GM23338 (cell line): ENCODE measurements at regions not wholly inside any gene's neighbourhood (a gene's known extent, or its start where the extent isn't known, plus 50 kb on each side); places are given as distances from the start of the nearest gene placed in this dataset.

Experiments
- EZH2 ChIP-seq: fragments of 200-600 bp; sonication (generic); IDR thresholded peaks from one replicate; pipeline ENCODE4 v1.8.0; 2017; ENCODE audit warnings: antibody characterized with exemption, mild to moderate bottlenecking, low read depth; ENCODE audit not compliant: unreplicated experiment
- TF ChIP-seq, protein P1 (sequence below), 2 experiments: fragments of 200-600 bp in 1 of 2; sonication (generic) in 1 of 2; conservative IDR thresholded peaks; 2 replicates each; pipeline versions ENCODE4 v1.5.1 to v1.6.1; 2016 to 2017; ENCODE audit warnings: antibody characterized with exemption in 2 of 2, low read depth in 2 of 2, mild to moderate bottlenecking in 2 of 2, moderate library complexity in 1 of 2

DNA sequence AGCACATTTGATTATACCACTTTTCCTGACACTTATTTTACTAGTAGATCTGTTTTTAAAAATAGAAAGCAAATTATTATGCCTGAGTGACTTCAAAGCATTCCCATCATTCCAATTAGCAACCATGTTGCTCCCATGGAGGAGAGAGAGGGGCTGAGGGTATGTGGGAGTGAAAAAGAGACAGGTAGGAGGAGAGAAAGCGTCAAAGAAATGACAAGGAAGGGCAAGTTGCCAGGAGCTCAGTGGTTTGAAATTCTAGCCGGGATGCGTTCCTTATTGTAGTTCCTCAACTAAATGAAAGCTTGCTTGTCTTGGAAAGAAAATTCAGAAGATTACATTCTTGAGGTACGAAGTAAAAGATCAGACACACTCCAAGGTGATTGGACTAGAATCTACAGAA is 92.4 kb upstream of the PKP2 start:
- TF ChIP-seq, protein P1, sequence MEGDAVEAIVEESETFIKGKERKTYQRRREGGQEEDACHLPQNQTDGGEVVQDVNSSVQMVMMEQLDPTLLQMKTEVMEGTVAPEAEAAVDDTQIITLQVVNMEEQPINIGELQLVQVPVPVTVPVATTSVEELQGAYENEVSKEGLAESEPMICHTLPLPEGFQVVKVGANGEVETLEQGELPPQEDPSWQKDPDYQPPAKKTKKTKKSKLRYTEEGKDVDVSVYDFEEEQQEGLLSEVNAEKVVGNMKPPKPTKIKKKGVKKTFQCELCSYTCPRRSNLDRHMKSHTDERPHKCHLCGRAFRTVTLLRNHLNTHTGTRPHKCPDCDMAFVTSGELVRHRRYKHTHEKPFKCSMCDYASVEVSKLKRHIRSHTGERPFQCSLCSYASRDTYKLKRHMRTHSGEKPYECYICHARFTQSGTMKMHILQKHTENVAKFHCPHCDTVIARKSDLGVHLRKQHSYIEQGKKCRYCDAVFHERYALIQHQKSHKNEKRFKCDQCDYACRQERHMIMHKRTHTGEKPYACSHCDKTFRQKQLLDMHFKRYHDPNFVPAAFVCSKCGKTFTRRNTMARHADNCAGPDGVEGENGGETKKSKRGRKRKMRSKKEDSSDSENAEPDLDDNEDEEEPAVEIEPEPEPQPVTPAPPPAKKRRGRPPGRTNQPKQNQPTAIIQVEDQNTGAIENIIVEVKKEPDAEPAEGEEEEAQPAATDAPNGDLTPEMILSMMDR (conservative IDR thresholded peaks at IDR 0.05; ENCODE audit: low read depth in 2 of 2) = no peak
- no peak for TF ChIP-seq EZH2
